PC-9 (cell line): ENCODE measurements at regions not wholly inside any gene's neighbourhood (a gene's known extent, or its start where the extent isn't known, plus 50 kb on each side); places are given as distances from the start of the nearest gene placed in this dataset.

ENCODE experiments used
- BruUV-seq: library from RNA; stranded (reverse); fragments of 400-500 nt; replicated peaks from 2 replicates; lab custom pipeline; 2021; lab: Mats Ljungman, UMichigan
- CTCF ChIA-PET: fragments of 300-600 bp; sonication (Branson Sonifier 250); formaldehyde crosslinking; loops from one replicate; lab custom pipeline; 2022; ENCODE audit warnings: antibody characterized with exemption; lab: Charles Lee
- POLR2A ChIA-PET: fragments of 300-600 bp; sonication (Branson Sonifier 250); formaldehyde crosslinking; loops from one replicate; lab custom pipeline; 2022; ENCODE audit warnings: antibody characterized with exemption; ENCODE audit not compliant: unreplicated experiment; lab: Charles Lee
- DNase-seq, 2 experiments: peaks; one replicate each; pipeline versions ENCODE4 v3.0.0 to v3.0.0-alpha.2; 2015 to 2022; ENCODE audit warnings: mixed read lengths in 1 of 2
- H2AFZ ChIP-seq: fragments of 200-600 bp; sonication (generic); 2 replicates; pipeline ENCODE4 v1.8.1; 2017; ENCODE audit warnings: antibody characterized with exemption
- H3F3A ChIP-seq: fragments of 200-600 bp; sonication (generic); 2 replicates; pipeline ENCODE4 v1.8.1; 2017; ENCODE audit warnings: antibody characterized with exemption, mild to moderate bottlenecking, low read depth; ENCODE audit not compliant: insufficient read depth
- H3K27ac ChIP-seq: fragments of 200-600 bp; sonication (generic); 2 replicates; pipeline ENCODE4 v1.6.1; 2016; ENCODE audit warnings: mixed run types
- H3K27me3 ChIP-seq: fragments of 200-600 bp; sonication (generic); 2 replicates; pipeline ENCODE4 v1.6.1; 2016; ENCODE audit warnings: low read depth, mixed run types; ENCODE audit not compliant: insufficient read depth
- H3K36me3 ChIP-seq: fragments of 200-600 bp; sonication (generic); 2 replicates; pipeline ENCODE4 v1.6.1; 2016; ENCODE audit warnings: low read depth, mixed run types
- H3K4me1 ChIP-seq: fragments of 200-600 bp; sonication (generic); replicated peaks from 2 replicates; pipeline ENCODE4 v1.6.1; 2016; ENCODE audit warnings: mixed run types; ENCODE audit not compliant: insufficient read depth
- H3K4me2 ChIP-seq: fragments of 200-600 bp; sonication (generic); 2 replicates; pipeline ENCODE4 v1.6.1; 2017; ENCODE audit warnings: mixed run types
- H3K4me3 ChIP-seq: fragments of 200-600 bp; sonication (generic); 2 replicates; pipeline ENCODE4 v1.6.1; 2016; ENCODE audit warnings: mixed run types
- H3K79me2 ChIP-seq: fragments of 200-600 bp; sonication (generic); 2 replicates; pipeline ENCODE4 v1.6.1; 2017; ENCODE audit warnings: low read depth, mixed run types
- H3K9me2 ChIP-seq: fragments of 200-600 bp; sonication (generic); 2 replicates; pipeline ENCODE4 v1.8.1; 2017; ENCODE audit warnings: mild to moderate bottlenecking; ENCODE audit not compliant: insufficient read depth
- H3K9me3 ChIP-seq: fragments of 200-600 bp; sonication (generic); 2 replicates; pipeline ENCODE4 v1.8.1; 2016; ENCODE audit warnings: low read depth; ENCODE audit not compliant: insufficient read depth
- H4K20me1 ChIP-seq: fragments of 200-600 bp; sonication (generic); 2 replicates; pipeline ENCODE4 v1.8.1; 2017; ENCODE audit not compliant: insufficient read depth
- EZH2 ChIP-seq: fragments of 200-600 bp; sonication (generic); IDR thresholded peaks from 2 replicates; pipeline ENCODE4 v1.8.0; 2017; ENCODE audit warnings: antibody characterized with exemption, low read depth
- intact Hi-C: fragments of 100-400 bp; cut with micrococcal nuclease; formaldehyde crosslinking; loops from one replicate; pipeline ENCODE4 v1.10.0; 2022; ENCODE audit not compliant: unreplicated experiment
- TF ChIP-seq, protein P1 (sequence below): fragments of 200-600 bp; sonication (generic); conservative IDR thresholded peaks from 2 replicates; pipeline ENCODE4 v1.6.1; 2017; ENCODE audit warnings: mixed run types, antibody characterized with exemption, mild to moderate bottlenecking, moderate library complexity

DNA sequence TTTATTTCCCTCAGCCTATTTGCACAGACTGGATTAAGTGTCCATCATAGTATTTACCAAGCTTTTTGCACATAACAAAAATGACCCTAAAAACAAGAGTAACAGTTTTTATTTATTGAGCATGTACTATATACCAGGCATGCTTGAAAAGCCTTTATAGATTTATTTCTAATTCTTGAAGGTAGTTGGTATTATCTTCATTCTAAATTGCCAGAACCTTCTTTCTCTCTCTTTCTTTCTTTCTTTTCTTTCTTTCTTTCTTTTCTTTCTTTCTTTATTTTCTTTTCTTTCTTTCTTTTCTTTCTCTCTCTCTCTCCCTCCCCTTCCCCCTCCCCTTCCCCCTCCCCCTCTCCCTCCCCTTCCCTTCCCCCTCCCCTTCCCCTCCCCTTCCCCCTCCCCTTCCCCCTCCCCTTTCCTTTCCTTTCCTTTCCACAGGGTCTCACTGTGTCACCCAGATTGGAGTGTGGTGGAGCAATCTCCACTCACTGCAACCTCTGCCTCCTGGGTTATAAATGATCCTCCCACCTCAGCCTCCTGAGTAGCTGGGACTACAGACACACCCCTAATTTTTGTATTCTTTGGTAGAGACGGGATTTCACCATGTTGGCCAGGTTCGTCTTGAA lies 310.9 kb upstream of the RBFOX1 start:
- intact Hi-C loops = no loop called here
- ChIA-PET CTCF (no interaction called here), POLR2A (no interaction called here)
- no peaks in the 10 kb centered on the region for H3K79me2 ChIP-seq
- no peaks in the 10 kb centered on the region for H3K9me3 ChIP-seq
- no peaks in the 10 kb centered on the region for H3F3A ChIP-seq
- H3K9me2 ChIP-seq = no peaks in the 10 kb centered on the region
- H3K4me1 ChIP-seq = no peaks in the 10 kb centered on the region
- TF ChIP-seq, protein P1, sequence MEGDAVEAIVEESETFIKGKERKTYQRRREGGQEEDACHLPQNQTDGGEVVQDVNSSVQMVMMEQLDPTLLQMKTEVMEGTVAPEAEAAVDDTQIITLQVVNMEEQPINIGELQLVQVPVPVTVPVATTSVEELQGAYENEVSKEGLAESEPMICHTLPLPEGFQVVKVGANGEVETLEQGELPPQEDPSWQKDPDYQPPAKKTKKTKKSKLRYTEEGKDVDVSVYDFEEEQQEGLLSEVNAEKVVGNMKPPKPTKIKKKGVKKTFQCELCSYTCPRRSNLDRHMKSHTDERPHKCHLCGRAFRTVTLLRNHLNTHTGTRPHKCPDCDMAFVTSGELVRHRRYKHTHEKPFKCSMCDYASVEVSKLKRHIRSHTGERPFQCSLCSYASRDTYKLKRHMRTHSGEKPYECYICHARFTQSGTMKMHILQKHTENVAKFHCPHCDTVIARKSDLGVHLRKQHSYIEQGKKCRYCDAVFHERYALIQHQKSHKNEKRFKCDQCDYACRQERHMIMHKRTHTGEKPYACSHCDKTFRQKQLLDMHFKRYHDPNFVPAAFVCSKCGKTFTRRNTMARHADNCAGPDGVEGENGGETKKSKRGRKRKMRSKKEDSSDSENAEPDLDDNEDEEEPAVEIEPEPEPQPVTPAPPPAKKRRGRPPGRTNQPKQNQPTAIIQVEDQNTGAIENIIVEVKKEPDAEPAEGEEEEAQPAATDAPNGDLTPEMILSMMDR = no peak
- TF ChIP-seq EZH2 = no peak
- H3K27ac ChIP-seq = no peak overlapping the region
- H3K4me3 ChIP-seq = no peak overlapping the region
- H3K27me3 ChIP-seq = peaks cover 10% of the 10 kb centered on the region
- DNase-seq = no peak
- no peaks in the 10 kb centered on the region for H3K36me3 ChIP-seq
- H4K20me1 ChIP-seq = no peaks in the 10 kb centered on the region
- BruUV-seq = no TSS peak
- no peak overlapping the region for H2AFZ ChIP-seq
- no peak overlapping the region for H3K4me2 ChIP-seq

DNA sequence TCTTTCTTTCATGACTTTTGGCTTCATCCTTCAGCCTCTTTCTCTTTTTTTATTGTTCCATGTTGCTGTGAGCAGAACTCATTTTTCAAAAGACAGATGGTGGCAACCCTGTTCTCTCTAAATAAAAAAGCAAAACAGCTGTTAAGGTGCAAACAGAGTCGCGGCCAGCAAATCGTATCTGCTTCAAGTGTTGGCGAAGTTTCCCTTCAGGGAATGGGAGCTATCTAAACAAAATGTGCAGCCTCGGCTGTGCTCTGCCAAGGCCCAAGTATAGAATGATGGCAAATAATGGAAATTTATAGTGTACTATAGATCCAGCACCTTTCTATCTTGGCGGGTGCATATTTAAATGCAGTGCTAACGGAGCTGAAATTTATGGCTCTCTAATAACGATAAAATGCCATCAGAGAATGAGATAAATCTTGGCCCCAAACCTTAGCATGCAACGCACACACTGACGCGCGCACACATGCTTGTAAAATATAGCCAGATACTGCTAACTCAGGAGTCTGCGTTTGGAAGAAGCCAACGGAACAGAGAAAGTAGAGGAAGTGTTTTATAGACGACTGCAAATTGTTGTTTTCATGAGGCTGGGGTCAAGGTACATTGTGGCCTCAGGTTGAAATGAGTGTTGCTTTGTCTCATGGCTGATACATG lies 315.5 kb upstream of the RBFOX1 start:
- POLR2A ChIA-PET = no interaction called here

DNA sequence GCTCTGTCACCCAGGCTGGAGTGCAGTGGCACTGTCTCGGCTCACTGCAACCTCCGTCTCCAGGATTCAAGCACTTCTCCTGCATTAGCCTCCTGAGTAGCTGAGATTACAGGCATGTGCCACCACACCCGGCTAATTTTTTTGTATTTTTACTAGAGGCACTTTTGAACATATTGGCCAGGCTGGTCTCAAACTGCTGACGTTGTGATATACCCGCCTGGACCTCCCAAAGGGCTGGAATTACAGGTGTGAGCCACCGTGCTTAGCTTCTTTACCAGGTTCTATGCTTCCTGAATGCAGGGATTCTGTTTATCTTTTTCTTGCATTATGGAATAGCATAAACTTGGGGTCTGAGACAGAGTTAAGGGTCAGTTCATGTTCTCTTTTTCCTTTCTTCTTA lies 317.9 kb upstream of the RBFOX1 start:
- no peak for DNase-seq
- CTCF ChIA-PET = no interaction called here
- POLR2A ChIA-PET = no interaction called here
- Histone ChIP-seq H3K9me3 (no peaks in the 10 kb centered on the region), H3K36me3 (no peaks in the 10 kb centered on the region), H3K27me3 (peaks cover 18% of the 10 kb centered on the region), H3K4me1 (no peaks in the 10 kb centered on the region), H3K4me2 (no peak overlapping the region), H3K9me2 (no peaks in the 10 kb centered on the region), H3F3A (no peaks in the 10 kb centered on the region), H2AFZ (no peak overlapping the region), H3K27ac (no peak overlapping the region), H3K4me3 (no peak overlapping the region), H4K20me1 (no peaks in the 10 kb centered on the region; the same call in 1 of the 2 replicates), H3K79me2 (no peaks in the 10 kb centered on the region)
- intact Hi-C loops = no loop called here
- BruUV-seq = no TSS peak
- TF ChIP-seq, protein P1 = no peak
- TF ChIP-seq EZH2 = no peak

More for the DNA sequence above, 315.5 kb upstream of the RBFOX1 start:
- TF ChIP-seq EZH2 = no peak
- TF ChIP-seq, protein P1 = no peak
- H3F3A ChIP-seq = no peaks in the 10 kb centered on the region
- H3K27me3 ChIP-seq = peaks cover 18% of the 10 kb centered on the region
- BruUV-seq = no TSS peak
- no peak for DNase-seq
- H3K36me3 ChIP-seq = no peaks in the 10 kb centered on the region
- H3K9me3 ChIP-seq = no peaks in the 10 kb centered on the region
- CTCF ChIA-PET = no interaction called here
- H3K27ac ChIP-seq = no peak overlapping the region
- no peaks in the 10 kb centered on the region for H3K4me1 ChIP-seq
- intact Hi-C loops = no loop called here
- no peaks in the 10 kb centered on the region for H3K79me2 ChIP-seq
- no peaks in the 10 kb centered on the region; the same call in 1 of the 2 replicates for H4K20me1 ChIP-seq
- no peak overlapping the region for H3K4me3 ChIP-seq
- no peaks in the 10 kb centered on the region for H3K9me2 ChIP-seq
- no peak overlapping the region for H3K4me2 ChIP-seq
- H2AFZ ChIP-seq = no peak overlapping the region
